ENCODE measurements at regions not wholly inside any gene's neighbourhood (a gene's known extent, or its start where the extent isn't known, plus 50 kb on each side); places are given as distances from the start of the nearest gene placed in this dataset.

DNA sequence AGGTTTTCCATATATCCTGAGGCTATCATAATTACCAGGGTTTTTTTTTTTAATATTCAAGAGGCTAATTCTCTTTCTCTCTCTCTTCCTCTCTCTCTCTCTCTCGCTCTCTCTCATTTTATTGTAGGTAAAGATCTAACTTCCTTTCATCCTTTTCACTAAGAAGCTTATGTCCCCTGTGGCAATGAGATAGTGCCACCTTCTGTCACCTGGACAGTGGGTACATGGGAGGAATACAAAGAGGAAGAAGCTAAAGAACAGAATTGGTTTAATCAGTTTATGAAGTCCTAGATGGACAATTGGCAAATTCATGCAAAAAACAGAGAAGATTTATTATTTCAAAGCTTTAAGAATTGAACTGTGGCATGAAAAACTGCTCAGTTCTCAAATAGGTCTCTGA lies 1582.3 kb upstream of the TMEFF2 start:
- Histone ChIP-seq H3K36me3 (ENCODE audit: control insufficient read depth in 2 of 2, insufficient read depth in 2 of 2, low read length in 2 of 2) (no peaks in the 10 kb centered on the region), H3K9ac (ENCODE audit: low read length in 2 of 2) (no peak overlapping the region), H3K4me1 (ENCODE audit: control insufficient read depth, insufficient read depth, low read length) (no peaks in the 10 kb centered on the region), H3K27me3 (ENCODE audit: control insufficient read depth in 1 of 2, insufficient read depth in 2 of 2, low read length in 2 of 2) (no peaks in the 10 kb centered on the region), H3K4me3 (ENCODE audit: low read length in 2 of 2) (no peak overlapping the region), H3K9me3 (ENCODE audit: control insufficient read depth in 2 of 2, low read length in 2 of 2) (no peaks in the 10 kb centered on the region), H3K27ac (ENCODE audit: low read length) (no peak overlapping the region)

DNA sequence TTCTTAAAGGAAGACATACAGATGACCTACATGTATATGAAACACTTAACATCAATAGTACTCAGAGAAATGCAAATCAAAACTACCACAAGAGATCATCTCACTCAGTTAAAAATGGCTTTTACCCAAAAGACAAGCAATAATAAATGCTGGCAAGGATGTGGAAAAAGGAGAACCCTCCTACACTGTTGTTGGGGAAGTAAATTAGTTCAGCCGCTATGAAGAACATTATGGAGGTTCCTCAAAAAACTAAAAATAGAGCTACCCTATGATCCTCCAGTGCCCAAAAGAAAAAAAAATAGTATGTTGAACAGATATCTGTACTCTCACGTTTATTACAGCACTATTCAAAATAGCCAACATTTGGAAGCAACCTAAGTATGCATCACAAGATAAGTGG lies 1579.4 kb upstream of the TMEFF2 start:
- H3K4me3 ChIP-seq (ENCODE audit: low read length in 2 of 2), result no peak overlapping the region
- no peaks in the 10 kb centered on the region for H3K36me3 ChIP-seq (ENCODE audit: control insufficient read depth in 2 of 2, insufficient read depth in 2 of 2, low read length in 2 of 2)
- no peaks in the 10 kb centered on the region for H3K4me1 ChIP-seq (ENCODE audit: control insufficient read depth, insufficient read depth, low read length)

DNA sequence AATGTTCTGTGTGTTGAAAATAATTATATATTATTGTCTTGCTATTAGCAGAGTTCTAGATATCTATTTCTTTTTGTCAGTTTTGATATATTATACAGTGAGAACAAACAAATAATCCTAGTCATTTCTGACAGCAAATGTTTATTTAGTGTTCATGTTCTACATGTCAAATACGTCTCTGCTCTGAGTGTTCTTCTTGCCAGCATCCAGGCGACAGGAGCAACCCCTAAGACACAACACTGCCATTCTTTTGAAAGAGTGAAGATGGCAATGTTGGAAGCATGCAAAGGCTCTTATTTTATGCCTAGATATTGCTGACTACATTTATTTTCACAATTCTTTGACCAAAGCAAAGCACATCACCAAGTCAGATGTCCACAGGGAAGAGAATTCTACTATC lies 1556.6 kb upstream of the TMEFF2 start:
- Histone ChIP-seq H3K27ac (ENCODE audit: low read length) (no peak overlapping the region), H3K4me1 (ENCODE audit: control insufficient read depth, insufficient read depth, low read length) (no peaks in the 10 kb centered on the region), H3K36me3 (ENCODE audit: control insufficient read depth in 2 of 2, insufficient read depth in 2 of 2, low read length in 2 of 2) (no peaks in the 10 kb centered on the region), H3K9ac (ENCODE audit: low read length in 2 of 2) (no peak overlapping the region), H3K9me3 (ENCODE audit: control insufficient read depth in 2 of 2, low read length in 2 of 2) (no peaks in the 10 kb centered on the region), H3K27me3 (ENCODE audit: control insufficient read depth in 1 of 2, insufficient read depth in 2 of 2, low read length in 2 of 2) (no peaks in the 10 kb centered on the region), H3K4me3 (ENCODE audit: low read length in 2 of 2) (no peak overlapping the region)

More for the DNA sequence above, 1579.4 kb upstream of the TMEFF2 start:
- Histone ChIP-seq H3K27ac (ENCODE audit: low read length) (no peak overlapping the region), H3K9me3 (ENCODE audit: control insufficient read depth in 2 of 2, low read length in 2 of 2) (no peaks in the 10 kb centered on the region), H3K9ac (ENCODE audit: low read length in 2 of 2) (no peak overlapping the region), H3K27me3 (ENCODE audit: control insufficient read depth in 1 of 2, insufficient read depth in 2 of 2, low read length in 2 of 2) (no peaks in the 10 kb centered on the region)

DNA sequence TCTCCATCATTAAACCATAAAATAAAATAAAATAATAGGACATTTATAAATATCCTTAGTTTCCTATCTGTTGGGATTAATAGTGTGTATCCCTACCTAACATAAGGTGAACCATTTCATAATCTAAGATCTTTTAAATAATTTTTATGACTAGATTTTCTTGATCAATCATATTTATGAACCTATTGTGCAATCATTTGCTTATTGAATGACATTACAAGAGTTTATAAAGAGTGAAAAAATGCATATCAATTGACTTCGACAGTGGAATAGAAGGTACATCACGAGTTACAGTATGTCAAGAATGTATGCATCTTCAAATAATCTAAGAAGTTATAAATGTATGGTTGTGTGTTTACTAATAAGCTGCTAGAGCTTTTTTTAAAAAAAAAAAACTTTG lies 1554.8 kb upstream of the TMEFF2 start:
- Histone ChIP-seq H3K27ac (ENCODE audit: low read length) (no peak overlapping the region), H3K4me1 (ENCODE audit: control insufficient read depth, insufficient read depth, low read length) (no peaks in the 10 kb centered on the region), H3K36me3 (ENCODE audit: control insufficient read depth in 2 of 2, insufficient read depth in 2 of 2, low read length in 2 of 2) (no peaks in the 10 kb centered on the region), H3K9ac (ENCODE audit: low read length in 2 of 2) (no peak overlapping the region), H3K4me3 (ENCODE audit: low read length in 2 of 2) (no peak overlapping the region), H3K9me3 (ENCODE audit: control insufficient read depth in 2 of 2, low read length in 2 of 2) (no peaks in the 10 kb centered on the region), H3K27me3 (ENCODE audit: control insufficient read depth in 1 of 2, insufficient read depth in 2 of 2, low read length in 2 of 2) (no peaks in the 10 kb centered on the region)

DNA sequence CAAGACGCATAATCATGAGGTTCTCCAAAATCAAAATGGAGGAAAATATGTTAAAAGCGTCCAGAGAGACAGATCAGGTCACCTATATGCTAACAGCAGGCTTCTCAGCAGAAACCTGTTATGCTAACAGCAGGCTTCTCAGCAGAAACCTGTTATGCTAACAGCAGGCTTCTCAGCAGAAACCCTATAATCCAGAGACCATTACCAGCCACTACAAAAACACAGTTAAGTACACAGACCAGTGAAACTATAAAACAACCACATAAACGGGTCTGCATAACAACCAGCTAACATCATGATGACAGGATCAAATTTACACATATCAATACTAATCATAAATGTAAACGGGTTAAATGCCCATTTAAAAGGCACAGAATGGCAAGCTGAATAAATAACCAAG lies 1548.4 kb upstream of the TMEFF2 start:
- Histone ChIP-seq H3K27ac (ENCODE audit: low read length) (no peak overlapping the region), H3K9me3 (ENCODE audit: control insufficient read depth in 2 of 2, low read length in 2 of 2) (no peaks in the 10 kb centered on the region), H3K27me3 (ENCODE audit: control insufficient read depth in 1 of 2, insufficient read depth in 2 of 2, low read length in 2 of 2) (no peaks in the 10 kb centered on the region), H3K4me3 (ENCODE audit: low read length in 2 of 2) (no peak overlapping the region), H3K9ac (ENCODE audit: low read length in 2 of 2) (no peak overlapping the region), H3K36me3 (ENCODE audit: control insufficient read depth in 2 of 2, insufficient read depth in 2 of 2, low read length in 2 of 2) (no peaks in the 10 kb centered on the region), H3K4me1 (ENCODE audit: control insufficient read depth, insufficient read depth, low read length) (no peaks in the 10 kb centered on the region)

DNA sequence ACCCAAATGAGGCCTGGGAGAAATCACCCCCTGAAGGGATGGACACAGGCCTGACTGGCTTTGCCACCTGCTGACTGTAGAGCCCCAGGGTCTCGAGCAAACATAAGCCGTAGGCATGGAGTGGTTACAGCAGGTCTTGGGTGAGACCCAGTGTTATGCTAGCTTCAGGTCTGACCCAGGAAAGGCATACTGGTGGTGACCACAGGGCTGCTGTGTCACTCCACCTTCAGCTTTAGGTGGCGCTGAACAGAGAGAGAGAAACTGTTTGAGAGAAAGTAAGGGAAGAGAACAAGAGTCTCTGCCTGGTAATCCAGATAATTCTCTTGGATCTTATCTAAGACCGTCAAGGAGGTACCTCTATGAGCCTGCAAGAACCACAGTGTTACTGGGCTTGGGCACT lies 1544.2 kb upstream of the TMEFF2 start:
- no peak overlapping the region for H3K4me3 ChIP-seq (ENCODE audit: low read length in 2 of 2)
- no peaks in the 10 kb centered on the region for H3K4me1 ChIP-seq (ENCODE audit: control insufficient read depth, insufficient read depth, low read length)
- H3K27ac ChIP-seq (ENCODE audit: low read length), result no peak overlapping the region
- no peaks in the 10 kb centered on the region for H3K27me3 ChIP-seq (ENCODE audit: control insufficient read depth in 1 of 2, insufficient read depth in 2 of 2, low read length in 2 of 2)
- no peak overlapping the region for H3K9ac ChIP-seq (ENCODE audit: low read length in 2 of 2)
- H3K36me3 ChIP-seq (ENCODE audit: control insufficient read depth in 2 of 2, insufficient read depth in 2 of 2, low read length in 2 of 2), result no peaks in the 10 kb centered on the region
- H3K9me3 ChIP-seq (ENCODE audit: control insufficient read depth in 2 of 2, low read length in 2 of 2), result no peaks in the 10 kb centered on the region

DNA sequence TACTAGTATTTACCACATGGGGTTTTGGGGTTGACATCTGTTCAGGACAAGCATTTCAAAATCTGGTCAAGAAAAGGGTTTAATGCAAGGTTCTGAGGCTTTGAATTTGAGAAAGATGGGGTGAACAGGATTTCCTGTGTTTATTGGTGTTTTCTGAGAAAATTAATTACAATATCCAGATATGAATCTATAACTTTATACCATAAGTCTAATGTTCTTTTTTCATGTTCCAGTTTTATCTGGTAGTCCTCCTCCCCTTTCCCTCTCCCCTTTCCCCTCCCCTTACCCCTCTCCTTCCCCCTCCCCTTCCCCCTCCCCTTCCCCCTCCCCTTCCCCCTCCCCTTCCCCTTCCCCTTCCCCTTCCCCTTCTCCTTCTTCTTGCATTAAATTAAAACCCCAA lies 1518.2 kb upstream of the TMEFF2 start:
- Histone ChIP-seq H3K9ac (ENCODE audit: low read length in 2 of 2) (no peak overlapping the region), H3K27ac (ENCODE audit: low read length) (no peak overlapping the region), H3K4me1 (ENCODE audit: control insufficient read depth, insufficient read depth, low read length) (no peaks in the 10 kb centered on the region), H3K36me3 (ENCODE audit: control insufficient read depth in 2 of 2, insufficient read depth in 2 of 2, low read length in 2 of 2) (no peaks in the 10 kb centered on the region), H3K27me3 (ENCODE audit: control insufficient read depth in 1 of 2, insufficient read depth in 2 of 2, low read length in 2 of 2) (no peaks in the 10 kb centered on the region), H3K4me3 (ENCODE audit: low read length in 2 of 2) (no peak overlapping the region), H3K9me3 (ENCODE audit: control insufficient read depth in 2 of 2, low read length in 2 of 2) (no peaks in the 10 kb centered on the region)

DNA sequence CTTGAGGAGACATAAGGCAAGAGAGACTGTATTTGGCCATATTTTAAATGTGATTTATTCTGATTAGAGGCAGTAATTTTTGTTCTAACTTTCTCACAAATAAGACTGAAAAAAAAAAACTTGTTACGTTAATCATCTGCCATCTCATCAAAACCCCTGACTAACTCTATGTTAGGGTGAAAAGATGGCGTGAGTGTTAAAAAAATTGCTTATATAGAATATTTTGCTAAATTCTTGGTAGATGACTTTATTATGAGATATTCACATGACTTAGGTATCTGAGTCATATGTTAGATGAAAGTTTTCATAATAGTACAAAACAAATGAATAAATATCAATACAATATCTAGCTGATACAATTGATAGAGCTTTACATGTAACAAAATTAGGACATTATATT lies 1508.7 kb upstream of the TMEFF2 start:
- Histone ChIP-seq H3K27me3 (ENCODE audit: control insufficient read depth in 1 of 2, insufficient read depth in 2 of 2, low read length in 2 of 2) (no peaks in the 10 kb centered on the region), H3K4me1 (ENCODE audit: control insufficient read depth, insufficient read depth, low read length) (no peaks in the 10 kb centered on the region), H3K36me3 (ENCODE audit: control insufficient read depth in 2 of 2, insufficient read depth in 2 of 2, low read length in 2 of 2) (no peaks in the 10 kb centered on the region), H3K9me3 (ENCODE audit: control insufficient read depth in 2 of 2, low read length in 2 of 2) (no peaks in the 10 kb centered on the region), H3K27ac (ENCODE audit: low read length) (no peak overlapping the region), H3K9ac (ENCODE audit: low read length in 2 of 2) (no peak overlapping the region), H3K4me3 (ENCODE audit: low read length in 2 of 2) (no peak overlapping the region)

DNA sequence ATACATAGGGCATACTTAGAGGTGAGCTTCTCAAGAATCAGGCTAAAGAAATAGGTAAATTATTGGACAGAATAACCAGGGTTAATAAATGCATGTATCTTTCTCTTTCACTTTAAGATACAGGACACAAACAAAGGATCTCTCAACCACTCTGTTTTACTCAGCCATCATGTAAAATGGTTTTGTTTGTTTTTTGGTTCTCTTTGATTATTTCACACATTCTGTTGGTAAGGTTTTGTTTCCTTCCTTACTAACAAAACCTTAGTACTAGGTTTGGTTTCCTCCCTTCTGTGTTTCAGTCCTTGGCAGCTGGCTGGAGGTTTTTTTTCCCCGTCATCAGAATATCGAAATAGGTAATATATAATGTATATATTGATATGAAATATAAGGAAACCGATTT lies 1506.8 kb upstream of the TMEFF2 start:
- Histone ChIP-seq H3K9ac (ENCODE audit: low read length in 2 of 2) (no peak overlapping the region), H3K36me3 (ENCODE audit: control insufficient read depth in 2 of 2, insufficient read depth in 2 of 2, low read length in 2 of 2) (no peaks in the 10 kb centered on the region), H3K27me3 (ENCODE audit: control insufficient read depth in 1 of 2, insufficient read depth in 2 of 2, low read length in 2 of 2) (no peaks in the 10 kb centered on the region), H3K27ac (ENCODE audit: low read length) (no peak overlapping the region), H3K9me3 (ENCODE audit: control insufficient read depth in 2 of 2, low read length in 2 of 2) (no peaks in the 10 kb centered on the region), H3K4me1 (ENCODE audit: control insufficient read depth, insufficient read depth, low read length) (no peaks in the 10 kb centered on the region), H3K4me3 (ENCODE audit: low read length in 2 of 2) (no peak overlapping the region)

DNA sequence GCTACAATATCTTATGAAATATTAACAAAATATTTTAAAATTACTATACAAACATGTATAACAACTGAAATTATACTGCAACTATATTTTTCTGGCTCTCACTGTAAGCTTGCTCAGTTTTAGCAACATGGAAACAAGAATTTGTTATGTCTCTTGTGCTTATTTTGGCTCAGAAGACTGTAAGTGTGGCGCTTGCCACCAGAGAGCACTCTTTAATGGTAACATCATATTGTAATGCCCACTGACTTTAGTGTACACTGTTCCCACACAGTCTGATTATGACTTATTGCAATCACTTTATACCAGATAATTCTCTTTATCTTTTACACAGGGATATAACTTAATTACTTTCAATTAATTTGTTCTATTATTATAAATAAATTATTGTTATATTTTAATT lies 1500.6 kb upstream of the TMEFF2 start:
- Histone ChIP-seq H3K36me3 (ENCODE audit: control insufficient read depth in 2 of 2, insufficient read depth in 2 of 2, low read length in 2 of 2) (no peaks in the 10 kb centered on the region), H3K4me1 (ENCODE audit: control insufficient read depth, insufficient read depth, low read length) (no peaks in the 10 kb centered on the region), H3K4me3 (ENCODE audit: low read length in 2 of 2) (no peak overlapping the region), H3K27me3 (ENCODE audit: control insufficient read depth in 1 of 2, insufficient read depth in 2 of 2, low read length in 2 of 2) (no peaks in the 10 kb centered on the region), H3K9ac (ENCODE audit: low read length in 2 of 2) (no peak overlapping the region), H3K27ac (ENCODE audit: low read length) (no peak overlapping the region), H3K9me3 (ENCODE audit: control insufficient read depth in 2 of 2, low read length in 2 of 2) (no peaks in the 10 kb centered on the region)

DNA sequence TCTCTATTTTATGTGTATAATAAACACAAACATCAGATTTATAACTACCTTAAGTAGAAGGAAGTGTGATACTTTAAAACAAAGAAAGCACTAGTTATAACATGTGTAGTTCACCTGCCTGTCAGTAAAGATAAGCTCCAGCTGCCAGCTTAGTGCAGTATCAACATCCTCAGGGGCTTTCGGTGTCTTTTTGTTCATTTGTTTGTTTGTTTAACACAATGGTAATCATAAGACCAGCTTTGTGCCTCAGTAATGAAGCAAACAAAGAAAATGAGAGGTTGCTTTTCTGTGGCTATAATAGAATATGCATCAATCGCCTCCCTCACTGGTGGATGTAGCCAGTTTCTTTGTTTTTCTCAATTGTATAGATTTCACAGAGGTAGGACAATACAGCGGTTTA lies 1499.0 kb upstream of the TMEFF2 start:
- Histone ChIP-seq H3K36me3 (ENCODE audit: control insufficient read depth in 2 of 2, insufficient read depth in 2 of 2, low read length in 2 of 2) (no peaks in the 10 kb centered on the region), H3K9ac (ENCODE audit: low read length in 2 of 2) (no peak overlapping the region), H3K4me3 (ENCODE audit: low read length in 2 of 2) (no peak overlapping the region), H3K27ac (ENCODE audit: low read length) (no peak overlapping the region), H3K9me3 (ENCODE audit: control insufficient read depth in 2 of 2, low read length in 2 of 2) (no peaks in the 10 kb centered on the region), H3K27me3 (ENCODE audit: control insufficient read depth in 1 of 2, insufficient read depth in 2 of 2, low read length in 2 of 2) (no peaks in the 10 kb centered on the region), H3K4me1 (ENCODE audit: control insufficient read depth, insufficient read depth, low read length) (no peaks in the 10 kb centered on the region)

DNA sequence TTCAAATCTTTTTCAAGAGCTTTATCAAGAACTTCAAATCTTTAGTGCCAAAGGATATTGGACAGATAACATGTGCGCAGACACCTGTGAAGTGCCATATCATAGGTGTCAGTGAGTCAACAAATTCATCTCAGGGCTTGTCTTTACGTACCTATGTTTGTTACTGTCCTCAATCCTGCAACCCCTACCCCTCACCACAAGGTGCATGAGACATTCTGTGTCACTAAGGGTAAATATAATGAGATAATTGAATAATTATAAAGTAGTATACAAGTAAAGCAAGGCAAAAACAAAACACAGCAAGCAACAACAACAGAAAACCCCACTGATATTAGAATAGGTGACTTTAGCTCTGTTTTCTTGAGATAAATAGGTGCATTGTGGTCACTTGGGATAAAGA lies 1495.8 kb upstream of the TMEFF2 start:
- no peak overlapping the region for H3K9ac ChIP-seq (ENCODE audit: low read length in 2 of 2)
- no peaks in the 10 kb centered on the region for H3K36me3 ChIP-seq (ENCODE audit: control insufficient read depth in 2 of 2, insufficient read depth in 2 of 2, low read length in 2 of 2)
- no peaks in the 10 kb centered on the region for H3K9me3 ChIP-seq (ENCODE audit: control insufficient read depth in 2 of 2, low read length in 2 of 2)
- H3K27me3 ChIP-seq (ENCODE audit: control insufficient read depth in 1 of 2, insufficient read depth in 2 of 2, low read length in 2 of 2), result no peaks in the 10 kb centered on the region
- H3K4me3 ChIP-seq (ENCODE audit: low read length in 2 of 2), result no peak overlapping the region
- H3K4me1 ChIP-seq (ENCODE audit: control insufficient read depth, insufficient read depth, low read length), result no peaks in the 10 kb centered on the region
- no peak overlapping the region for H3K27ac ChIP-seq (ENCODE audit: low read length)

All from stomach smooth muscle (tissue), 2 donors.